DND-41 (cell line): ENCODE measurements at regions not wholly inside any gene's neighbourhood (a gene's known extent, or its start where the extent isn't known, plus 50 kb on each side); places are given as distances from the start of the nearest gene placed in this dataset.

Experiments used
- ATAC-seq: fragments of 200-7000 bp; cut with Tn5 transposase; 3 replicates; pipeline ENCODE4 v1.9.1; 2021; ENCODE audit warnings: low read depth; ENCODE audit not compliant: insufficient read depth
- DNase-seq: peaks from one replicate; pipeline ENCODE4 v3.0.0-alpha.2; 2020
- H2AFZ ChIP-seq: 2 replicates; pipeline ENCODE4 v1.6.0; 2012; ENCODE audit warnings: low read depth, low read length
- H3K27ac ChIP-seq: 2 replicates; pipeline ENCODE4 v1.5.1; 2012; ENCODE audit warnings: low read length, inconsistent platforms
- H3K27me3 ChIP-seq: fragments of 200-600 bp; sonication (generic); 2 replicates; pipeline ENCODE4 v1.6.0; 2012; ENCODE audit warnings: low read length, mild to moderate bottlenecking, inconsistent platforms; ENCODE audit not compliant: insufficient read depth, poor library complexity
- H3K36me3 ChIP-seq: 2 replicates; pipeline ENCODE4 v1.5.1; 2012; ENCODE audit warnings: low read length, inconsistent platforms; ENCODE audit not compliant: insufficient read depth
- H3K4me1 ChIP-seq: 2 replicates; pipeline ENCODE4 v1.5.1; 2012; ENCODE audit warnings: mild to moderate bottlenecking, low read length; ENCODE audit not compliant: insufficient read depth
- H3K4me2 ChIP-seq: 2 replicates; pipeline ENCODE4 v1.6.0; 2012; ENCODE audit warnings: mild to moderate bottlenecking, moderate library complexity, low read length, inconsistent platforms; ENCODE audit not compliant: insufficient read depth
- H3K4me3 ChIP-seq, 2 experiments: fragments of 200-600 bp in 1 of 2; shearing (Covaris generic) in 1 of 2; 2 replicates each; pipeline ENCODE4 v1.5.1; 2012 to 2016; ENCODE audit warnings: inconsistent platforms in 2 of 2, low read length in 2 of 2, mild to moderate bottlenecking in 2 of 2, low read depth in 1 of 2, moderate library complexity in 1 of 2
- H3K79me2 ChIP-seq: 2 replicates; pipeline ENCODE4 v1.6.0; 2012; ENCODE audit warnings: low read length, inconsistent platforms; ENCODE audit not compliant: insufficient read depth
- H3K9ac ChIP-seq: 2 replicates; pipeline ENCODE4 v1.6.0; 2012; ENCODE audit warnings: low read depth, mild to moderate bottlenecking, inconsistent platforms, low read length, moderate library complexity
- H3K9me3 ChIP-seq: 2 replicates; pipeline ENCODE4 v1.5.1; 2012; ENCODE audit warnings: low read length, moderate library complexity, mild to moderate bottlenecking, inconsistent platforms; ENCODE audit not compliant: insufficient read depth, severe bottlenecking
- H4K20me1 ChIP-seq: 2 replicates; pipeline ENCODE4 v1.6.0; 2012; ENCODE audit warnings: low read length; ENCODE audit not compliant: insufficient read depth
- EZH2 ChIP-seq: IDR thresholded peaks from 3 replicates; pipeline ENCODE4 v1.6.1; 2012; ENCODE audit warnings: borderline replicate concordance, low read depth, mild to moderate bottlenecking, moderate library complexity, low read length, inconsistent platforms; ENCODE audit not compliant: severe bottlenecking
- TF ChIP-seq, protein P1 (sequence below): IDR thresholded peaks from 2 replicates; pipeline ENCODE4 v1.5.1; 2012; ENCODE audit warnings: borderline replicate concordance, low read length, moderate library complexity, mild to moderate bottlenecking; ENCODE audit not compliant: poor library complexity, severe bottlenecking; ENCODE audit errors: extremely low read depth

DNA sequence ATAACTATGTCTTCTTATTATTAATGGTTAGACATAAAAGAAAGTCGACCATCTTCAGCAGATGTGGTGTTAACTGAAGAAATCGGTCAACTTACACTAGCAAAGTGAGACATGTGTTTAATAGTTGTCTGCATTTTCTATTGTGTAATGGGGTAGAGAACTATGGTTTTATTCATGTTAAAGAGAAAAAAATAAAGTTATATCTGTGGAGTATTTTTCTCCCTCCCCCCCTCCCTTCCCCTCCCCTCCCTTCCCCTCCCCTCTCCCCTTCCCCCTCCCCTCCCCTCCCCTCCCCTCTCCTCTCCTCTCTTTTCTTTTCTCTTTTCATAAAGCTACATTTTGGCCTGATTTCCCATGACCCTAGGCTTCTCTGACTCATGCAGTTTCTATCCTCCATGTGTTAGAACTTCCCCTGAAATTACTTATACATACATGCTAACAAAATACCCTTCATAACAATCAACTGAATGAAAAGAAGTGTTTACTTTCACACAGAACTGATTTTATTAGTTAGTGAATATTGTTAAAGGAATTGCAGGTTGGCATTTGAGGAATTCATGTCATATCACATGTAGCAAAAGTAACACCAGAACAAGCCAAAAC is 1431.0 kb upstream of the ATXN8OS start:
- Histone ChIP-seq H3K79me2 (no peaks in the 10 kb centered on the region), H3K4me3 (no peak overlapping the region), H3K9me3 (no peaks in the 10 kb centered on the region), H2AFZ (no peak overlapping the region), H4K20me1 (no peaks in the 10 kb centered on the region), H3K36me3 (no peaks in the 10 kb centered on the region), H3K27ac (no peak overlapping the region), H3K4me1 (no peaks in the 10 kb centered on the region), H3K9ac (no peak overlapping the region), H3K4me2 (no peak overlapping the region), H3K27me3 (no peaks in the 10 kb centered on the region)
- ATAC-seq (no peak), DNase-seq (no peak)
- TF ChIP-seq EZH2, result no peak
- TF ChIP-seq, protein P1, sequence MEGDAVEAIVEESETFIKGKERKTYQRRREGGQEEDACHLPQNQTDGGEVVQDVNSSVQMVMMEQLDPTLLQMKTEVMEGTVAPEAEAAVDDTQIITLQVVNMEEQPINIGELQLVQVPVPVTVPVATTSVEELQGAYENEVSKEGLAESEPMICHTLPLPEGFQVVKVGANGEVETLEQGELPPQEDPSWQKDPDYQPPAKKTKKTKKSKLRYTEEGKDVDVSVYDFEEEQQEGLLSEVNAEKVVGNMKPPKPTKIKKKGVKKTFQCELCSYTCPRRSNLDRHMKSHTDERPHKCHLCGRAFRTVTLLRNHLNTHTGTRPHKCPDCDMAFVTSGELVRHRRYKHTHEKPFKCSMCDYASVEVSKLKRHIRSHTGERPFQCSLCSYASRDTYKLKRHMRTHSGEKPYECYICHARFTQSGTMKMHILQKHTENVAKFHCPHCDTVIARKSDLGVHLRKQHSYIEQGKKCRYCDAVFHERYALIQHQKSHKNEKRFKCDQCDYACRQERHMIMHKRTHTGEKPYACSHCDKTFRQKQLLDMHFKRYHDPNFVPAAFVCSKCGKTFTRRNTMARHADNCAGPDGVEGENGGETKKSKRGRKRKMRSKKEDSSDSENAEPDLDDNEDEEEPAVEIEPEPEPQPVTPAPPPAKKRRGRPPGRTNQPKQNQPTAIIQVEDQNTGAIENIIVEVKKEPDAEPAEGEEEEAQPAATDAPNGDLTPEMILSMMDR, result no peak

DNA sequence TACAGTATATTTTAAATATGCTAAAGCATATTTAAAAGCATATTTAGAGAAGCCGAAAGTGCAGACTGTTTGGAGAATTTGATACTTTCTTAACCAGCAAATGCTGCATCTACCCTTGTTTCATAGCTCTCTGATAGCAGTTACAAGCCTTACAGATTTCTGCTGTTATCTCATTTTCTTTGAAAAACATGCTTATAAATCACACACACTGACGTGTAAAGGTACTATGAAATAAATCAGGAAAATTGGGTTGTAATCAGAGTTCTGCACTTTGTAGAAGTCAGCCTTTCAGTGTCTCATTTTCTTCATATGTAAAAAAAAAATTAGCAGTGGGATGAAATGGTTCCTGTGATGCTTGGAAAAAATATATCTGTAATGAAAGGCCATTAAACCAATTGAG is 1432.4 kb upstream of the ATXN8OS start:
- H3K36me3 ChIP-seq, result no peaks in the 10 kb centered on the region
- no peak for ATAC-seq
- H3K79me2 ChIP-seq, result no peaks in the 10 kb centered on the region
- H3K9ac ChIP-seq, result no peak overlapping the region
- TF ChIP-seq, protein P1, result no peak
- no peak for TF ChIP-seq EZH2
- H3K4me1 ChIP-seq, result no peaks in the 10 kb centered on the region
- no peaks in the 10 kb centered on the region for H3K27me3 ChIP-seq
- H3K4me3 ChIP-seq, result no peak overlapping the region
- no peak overlapping the region for H3K27ac ChIP-seq
- no peak overlapping the region for H2AFZ ChIP-seq
- no peaks in the 10 kb centered on the region for H4K20me1 ChIP-seq
- no peak overlapping the region for H3K4me2 ChIP-seq
- no peak for DNase-seq
- H3K9me3 ChIP-seq, result no peaks in the 10 kb centered on the region

DNA sequence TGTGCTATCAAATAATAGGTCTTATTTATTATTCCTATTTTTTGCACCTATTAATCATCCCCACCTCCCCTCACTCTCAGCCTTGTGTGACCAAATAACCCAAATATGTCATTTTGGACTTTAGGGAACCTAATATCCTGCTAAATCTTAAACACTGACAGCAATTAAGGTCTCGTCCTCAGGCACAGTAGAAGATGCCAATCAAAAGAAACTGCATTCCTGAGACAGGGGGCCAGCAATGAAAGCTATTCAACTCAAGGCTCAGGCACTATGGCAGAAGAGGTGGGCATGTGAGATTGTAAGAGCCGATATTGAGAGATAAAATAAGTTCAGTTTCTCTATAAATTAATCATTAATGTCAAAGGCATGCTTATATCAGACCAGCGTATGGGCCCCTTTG is 1437.7 kb upstream of the PCDH9 start:
- ATAC-seq, result no peak
- no peak for DNase-seq
- TF ChIP-seq, protein P1, result no peak
- no peak for TF ChIP-seq EZH2
- no peaks in the 10 kb centered on the region for H3K36me3 ChIP-seq
- no peaks in the 10 kb centered on the region for H3K4me1 ChIP-seq
- H3K9me3 ChIP-seq, result no peaks in the 10 kb centered on the region
- H3K4me2 ChIP-seq, result no peak overlapping the region
- H3K79me2 ChIP-seq, result no peaks in the 10 kb centered on the region
- H3K9ac ChIP-seq, result no peak overlapping the region
- no peak overlapping the region for H2AFZ ChIP-seq
- no peaks in the 10 kb centered on the region for H3K27me3 ChIP-seq
- no peak overlapping the region for H3K27ac ChIP-seq
- H4K20me1 ChIP-seq, result no peaks in the 10 kb centered on the region
- H3K4me3 ChIP-seq, result no peak overlapping the region
